GM12872 (cell line): ENCODE measurements at regions not wholly inside any gene's neighbourhood (a gene's known extent, or its start where the extent isn't known, plus 50 kb on each side); places are given as distances from the start of the nearest gene placed in this dataset.

Source experiments
- TF ChIP-seq, protein P1 (sequence below): IDR thresholded peaks from 3 replicates; pipeline ENCODE4 v1.5.1; 2011; ENCODE audit warnings: low read depth, mild to moderate bottlenecking, low read length, moderate library complexity; ENCODE audit not compliant: insufficient read depth

DNA sequence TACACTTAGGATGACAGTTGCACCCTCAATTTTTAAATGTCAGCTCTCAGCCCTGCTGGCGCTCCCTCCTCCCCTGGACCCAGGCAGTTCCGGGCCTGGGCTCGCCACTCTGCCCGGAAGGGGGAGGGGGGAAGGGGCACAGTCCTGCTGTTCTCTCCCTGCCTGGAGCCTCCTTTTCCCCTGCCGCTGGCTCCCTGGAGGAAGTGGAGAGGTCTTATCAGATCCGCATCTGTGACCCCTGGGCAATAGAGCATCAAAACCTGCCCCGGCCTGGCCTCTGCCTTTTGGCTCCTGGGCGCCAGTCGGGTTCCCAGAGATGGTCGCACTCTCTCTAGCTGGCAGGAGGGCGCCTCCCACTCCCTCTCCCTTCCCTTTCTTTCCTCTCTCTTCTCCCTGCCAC lies 149.3 kb downstream of the IRF8 start:
- TF ChIP-seq, protein P1, sequence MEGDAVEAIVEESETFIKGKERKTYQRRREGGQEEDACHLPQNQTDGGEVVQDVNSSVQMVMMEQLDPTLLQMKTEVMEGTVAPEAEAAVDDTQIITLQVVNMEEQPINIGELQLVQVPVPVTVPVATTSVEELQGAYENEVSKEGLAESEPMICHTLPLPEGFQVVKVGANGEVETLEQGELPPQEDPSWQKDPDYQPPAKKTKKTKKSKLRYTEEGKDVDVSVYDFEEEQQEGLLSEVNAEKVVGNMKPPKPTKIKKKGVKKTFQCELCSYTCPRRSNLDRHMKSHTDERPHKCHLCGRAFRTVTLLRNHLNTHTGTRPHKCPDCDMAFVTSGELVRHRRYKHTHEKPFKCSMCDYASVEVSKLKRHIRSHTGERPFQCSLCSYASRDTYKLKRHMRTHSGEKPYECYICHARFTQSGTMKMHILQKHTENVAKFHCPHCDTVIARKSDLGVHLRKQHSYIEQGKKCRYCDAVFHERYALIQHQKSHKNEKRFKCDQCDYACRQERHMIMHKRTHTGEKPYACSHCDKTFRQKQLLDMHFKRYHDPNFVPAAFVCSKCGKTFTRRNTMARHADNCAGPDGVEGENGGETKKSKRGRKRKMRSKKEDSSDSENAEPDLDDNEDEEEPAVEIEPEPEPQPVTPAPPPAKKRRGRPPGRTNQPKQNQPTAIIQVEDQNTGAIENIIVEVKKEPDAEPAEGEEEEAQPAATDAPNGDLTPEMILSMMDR: no peak

DNA sequence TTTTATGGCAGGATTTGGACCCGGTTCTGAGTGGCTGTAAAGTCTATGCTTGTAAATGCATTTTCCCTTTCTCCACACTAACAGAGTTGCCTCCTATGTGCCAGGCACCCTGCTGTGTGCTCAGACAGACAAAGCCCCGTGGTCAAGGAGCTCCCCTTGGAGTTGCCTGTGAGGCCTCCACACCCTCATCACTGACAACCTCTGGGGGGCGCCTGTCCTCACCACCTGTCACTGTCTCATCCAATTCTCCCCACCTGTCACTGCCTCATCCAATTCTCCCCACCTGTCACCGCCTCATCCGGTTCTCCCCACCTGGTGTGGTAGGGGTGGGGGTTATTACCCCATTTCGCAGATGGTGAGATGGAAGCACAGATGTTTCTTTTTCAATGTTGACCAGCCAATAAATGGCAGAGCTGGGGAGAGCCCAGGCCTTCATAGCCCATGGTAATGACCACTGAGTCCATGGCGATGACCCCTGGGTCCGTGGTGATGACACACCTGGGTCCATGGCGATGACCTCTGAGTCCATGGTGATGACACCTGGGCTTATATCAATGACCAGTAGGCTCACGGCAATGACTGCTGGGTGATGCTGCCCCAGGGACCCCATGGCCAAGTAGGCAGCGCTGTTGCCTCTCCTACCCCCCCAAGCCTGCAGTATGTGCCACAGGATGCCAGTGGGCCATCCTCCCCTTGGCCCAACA lies 150.1 kb downstream of the IRF8 start:
- TF ChIP-seq, protein P1: 0 out of 3 replicates have a peak, but pooled peaks have one; percentile 16

DNA sequence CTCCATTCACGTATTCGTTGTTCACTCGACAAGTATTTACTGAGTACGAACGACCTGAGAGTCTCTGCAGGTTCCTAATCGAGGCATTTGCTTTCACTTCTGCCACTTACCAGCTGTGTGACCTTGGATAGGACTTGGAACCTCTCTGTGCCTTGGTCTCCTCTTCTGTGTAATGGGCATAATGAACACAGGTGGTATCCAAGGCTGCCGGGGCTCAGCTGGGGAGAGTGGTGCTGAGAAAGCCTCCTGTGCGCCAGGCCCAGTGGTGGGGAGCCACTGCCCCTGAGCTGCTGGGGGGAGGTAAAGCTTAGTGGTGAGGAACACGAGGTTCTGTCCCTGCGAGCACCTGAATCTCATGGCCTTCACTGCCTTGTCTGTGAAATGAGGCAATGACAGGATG lies 150.7 kb downstream of the IRF8 start:
- TF ChIP-seq, protein P1: no peak

DNA sequence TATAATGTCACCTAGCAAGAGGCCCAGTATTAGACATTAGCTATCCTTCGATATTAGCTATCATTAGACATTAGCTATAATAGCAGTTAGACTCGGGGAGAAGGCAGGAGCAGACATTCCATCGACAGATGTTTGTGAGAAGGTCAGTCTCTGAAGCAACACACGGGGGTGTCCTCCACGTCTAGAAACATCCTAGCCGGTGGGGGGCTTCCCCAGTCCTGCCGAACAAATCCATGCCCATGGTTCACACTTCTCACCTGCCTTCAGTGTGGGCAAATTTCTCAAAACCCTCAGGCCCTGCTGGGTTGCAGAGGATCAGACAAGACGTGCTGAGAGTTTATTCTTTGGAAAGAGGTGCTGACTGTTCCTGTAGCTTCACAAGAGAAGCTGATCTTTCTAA lies 151.1 kb downstream of the IRF8 start:
- TF ChIP-seq, protein P1: no peak

DNA sequence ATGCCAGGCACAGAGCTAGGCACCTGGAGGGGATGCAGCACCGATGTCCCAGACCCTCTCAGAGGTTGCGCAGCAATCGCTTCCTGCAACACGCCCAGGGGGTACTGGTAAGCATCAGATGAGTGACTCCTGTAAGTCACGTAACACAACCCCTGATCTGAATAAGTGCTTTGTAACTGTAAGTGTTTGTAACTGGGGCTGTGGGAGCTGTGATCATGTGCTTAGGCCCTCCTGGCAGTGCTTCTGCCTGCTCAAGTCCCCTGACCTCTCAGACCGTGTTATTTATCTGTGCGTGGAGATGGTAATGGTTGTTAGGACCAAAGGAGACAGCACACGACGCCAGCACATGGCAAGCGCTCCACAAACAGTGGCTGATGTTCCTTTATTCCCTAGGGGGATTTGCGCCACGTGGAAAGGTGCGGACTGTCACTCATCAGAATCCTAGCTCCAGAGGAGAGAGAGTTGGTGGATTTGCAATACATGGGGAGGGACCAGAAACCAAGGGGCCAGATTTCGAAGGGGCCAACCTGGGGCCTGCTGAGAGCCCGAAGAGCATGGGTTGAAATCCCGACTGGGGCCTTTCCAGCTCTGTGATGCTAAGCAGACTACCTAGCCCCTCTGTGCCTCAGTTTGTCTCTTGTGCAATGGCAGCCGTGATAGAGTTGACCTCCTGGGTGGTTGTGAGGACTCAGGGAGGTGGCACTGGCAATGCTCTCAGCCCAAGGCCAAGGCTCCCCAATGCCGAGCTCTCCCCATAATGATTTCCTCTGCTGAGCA lies 151.8 kb downstream of the IRF8 start:
- TF ChIP-seq, protein P1: no peak

DNA sequence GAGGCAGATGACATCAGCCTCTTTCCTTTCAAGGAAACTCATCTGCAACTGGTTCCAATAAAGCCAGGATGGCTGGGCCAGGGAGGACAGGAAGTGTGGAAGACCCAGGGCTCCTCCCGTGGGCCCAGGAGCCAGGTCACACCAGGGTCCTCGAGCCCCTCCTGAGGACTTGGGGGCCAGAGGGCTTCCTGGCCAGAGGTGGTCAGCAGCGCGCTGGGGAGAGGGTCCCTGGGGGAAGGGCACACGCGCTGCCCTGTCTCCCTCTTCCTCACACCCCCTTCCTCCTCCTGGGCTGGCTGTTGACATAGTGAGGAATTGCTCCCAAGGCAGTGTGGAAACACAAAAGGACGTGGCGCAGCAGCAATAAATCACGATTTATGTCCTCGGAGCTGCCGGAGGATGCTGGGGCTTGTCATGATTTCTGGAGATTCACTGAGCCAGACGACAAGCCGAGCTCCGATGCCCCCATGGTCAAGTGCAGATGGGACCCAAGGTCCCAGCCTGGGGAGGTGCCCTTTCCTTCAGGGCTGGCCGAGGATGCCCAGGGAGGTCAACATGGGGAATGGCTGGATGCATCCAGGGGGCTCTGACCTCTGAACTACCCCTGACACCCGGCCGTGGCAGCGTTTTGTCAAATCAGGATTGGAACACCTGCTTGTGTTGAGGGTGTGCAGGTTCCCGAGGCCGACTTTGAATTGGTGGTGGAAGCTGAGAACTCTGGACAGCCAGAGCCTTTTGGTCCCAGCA lies 152.6 kb downstream of the IRF8 start:
- TF ChIP-seq, protein P1: no peak

DNA sequence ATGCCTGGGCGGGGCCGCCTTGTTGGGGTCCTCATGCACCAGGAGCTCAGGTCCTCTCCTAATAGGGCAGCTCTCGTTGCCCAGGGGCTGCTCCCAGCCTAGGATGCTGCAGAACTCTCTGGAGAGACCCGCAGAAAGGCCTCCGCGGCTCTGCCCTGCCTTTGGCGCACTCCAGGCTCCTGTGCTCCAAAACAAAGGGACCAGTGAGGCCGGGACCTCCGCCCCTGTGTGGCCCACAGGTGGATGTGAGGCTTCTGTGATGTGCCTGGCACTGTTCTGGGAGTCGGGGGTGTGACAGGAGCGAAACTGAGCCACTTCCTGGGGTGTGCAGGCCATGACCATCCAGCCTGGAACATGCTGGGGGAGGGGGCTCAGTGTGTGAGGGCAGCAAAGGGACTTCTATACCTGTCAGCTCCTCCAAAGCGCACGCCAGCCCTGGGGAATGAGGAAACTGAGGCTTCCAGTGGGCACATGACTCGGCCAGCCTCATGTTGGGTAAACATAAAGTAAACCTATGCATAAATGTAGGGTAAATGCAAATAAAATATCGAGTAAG lies 153.2 kb downstream of the IRF8 start:
- TF ChIP-seq, protein P1: no peak
